ENCODE measurements at regions not wholly inside any gene's neighbourhood (a gene's known extent, or its start where the extent isn't known, plus 50 kb on each side); places are given as distances from the start of the nearest gene placed in this dataset.

GRCh38 chr13:68257111-68257842 is 1027.1 kb upstream of the PCDH9 start:
- TF ChIP-seq CTCF (IDR thresholded peaks at IDR 0.05): no peak
- no peak for TF ChIP-seq POLR2A (IDR thresholded peaks at IDR 0.05)

All from lower leg skin (tissue), 3 donors.